ENCODE measurements at regions not wholly inside any gene's neighbourhood (a gene's known extent, or its start where the extent isn't known, plus 50 kb on each side); places are given as distances from the start of the nearest gene placed in this dataset.

DNA sequence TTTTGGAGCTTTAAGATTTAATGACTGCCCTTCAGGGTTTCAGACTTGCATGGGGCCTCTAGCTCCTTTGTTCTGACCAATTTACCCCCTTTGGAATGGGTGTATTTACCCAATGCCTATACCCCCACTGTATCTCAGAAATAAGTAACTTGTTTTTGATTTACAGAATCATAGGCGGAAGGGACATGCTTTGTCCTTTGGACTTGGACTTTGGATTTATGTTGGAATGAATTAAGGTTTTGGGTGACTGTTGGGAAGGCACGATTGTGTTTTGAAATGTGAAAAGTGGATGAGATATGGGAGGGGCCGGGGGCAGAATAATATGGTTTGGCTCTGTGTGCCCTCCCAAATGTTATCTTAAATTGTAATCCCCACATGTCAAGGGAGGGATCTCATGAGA is 1824.7 kb downstream of the PCDH7 start:
- Histone ChIP-seq H3K79me2 (ENCODE audit: insufficient read depth, low read length) (no peaks in the 10 kb centered on the region), H3K4me2 (ENCODE audit: low read length) (no peak overlapping the region), H3K4me3 (replicated peaks in 1 of 2; ENCODE audit: low read depth in 1 of 2, low read length in 2 of 2) (no peak overlapping the region), H3K9ac (ENCODE audit: low read length) (no peak overlapping the region), H2AFZ (ENCODE audit: low read depth, low read length, poor library complexity, severe bottlenecking) (no peak overlapping the region), H3K27ac (ENCODE audit: low read depth, low read length) (no peak overlapping the region), H3K9me3 (ENCODE audit: control insufficient read depth in 1 of 2, insufficient read depth in 1 of 2, low read depth in 1 of 2, low read length in 2 of 2) (no peaks in the 10 kb centered on the region), H3K9me2 (ENCODE audit: insufficient read depth) (no peaks in the 10 kb centered on the region), H3K4me1 (ENCODE audit: control insufficient read depth in 1 of 2, insufficient read depth in 2 of 2, low read length in 2 of 2) (no peaks in the 10 kb centered on the region), H4K20me1 (ENCODE audit: insufficient read depth) (no peaks in the 10 kb centered on the region), H3K36me3 (ENCODE audit: control insufficient read depth in 1 of 2, insufficient read depth in 2 of 2, low read length in 2 of 2) (no peaks in the 10 kb centered on the region), H3K27me3 (ENCODE audit: insufficient read depth, low read length) (no peaks in the 10 kb centered on the region)
- ATAC-seq (no peak), DNase-seq (ENCODE audit: low read depth, low spot score) (no peak)
- RAD21 ChIA-PET (ENCODE audit: low non-redundant PET in 1 of 2, low total read pairs in 2 of 2, uncharacterized antibody in 2 of 2, unreplicated experiment in 2 of 2), result no interaction called here
- intact Hi-C loops (cut with micrococcal nuclease), result no loop called here
- BruUV-seq (replicated peaks), result no TSS peak
- CTCF ChIA-PET, result no interaction called here
- POLR2A ChIA-PET, result no interaction called here
- TF ChIP-seq ATF3 (IDR thresholded peaks at IDR 0.05) (no peak), CBX3 (IDR thresholded peaks at IDR 0.05; ENCODE audit: low read depth) (no peak), TCF7L2 (IDR thresholded peaks at IDR 0.05; ENCODE audit: borderline replicate concordance, extremely low read depth, insufficient read depth, insufficient read length) (no peak), POLR2AphosphoS5 (IDR thresholded peaks at IDR 0.05; ENCODE audit: low read depth, low read length) (no peak), SRF (IDR thresholded peaks at IDR 0.05; ENCODE audit: low read depth) (no peak), YY1 (IDR thresholded peaks at IDR 0.05; ENCODE audit: extremely low read depth, insufficient replicate concordance, low read depth, low read length) (no peak), POLR2A (IDR thresholded peaks at IDR 0.05; ENCODE audit: borderline replicate concordance, extremely low read depth, insufficient read depth, insufficient read length) (no peak), RAD21 (IDR thresholded peaks at IDR 0.05; ENCODE audit: low read depth) (no peak), ELF1 (IDR thresholded peaks at IDR 0.05; ENCODE audit: borderline replicate concordance, low read depth) (no peak), ZFX (IDR thresholded peaks at IDR 0.05) (no peak), EZH2phosphoT487 (IDR thresholded peaks at IDR 0.05; ENCODE audit: borderline replicate concordance) (no peak), ZNF274 (IDR thresholded peaks at IDR 0.05; ENCODE audit: low read depth, low read length) (no peak)
- TF ChIP-seq, protein P1, sequence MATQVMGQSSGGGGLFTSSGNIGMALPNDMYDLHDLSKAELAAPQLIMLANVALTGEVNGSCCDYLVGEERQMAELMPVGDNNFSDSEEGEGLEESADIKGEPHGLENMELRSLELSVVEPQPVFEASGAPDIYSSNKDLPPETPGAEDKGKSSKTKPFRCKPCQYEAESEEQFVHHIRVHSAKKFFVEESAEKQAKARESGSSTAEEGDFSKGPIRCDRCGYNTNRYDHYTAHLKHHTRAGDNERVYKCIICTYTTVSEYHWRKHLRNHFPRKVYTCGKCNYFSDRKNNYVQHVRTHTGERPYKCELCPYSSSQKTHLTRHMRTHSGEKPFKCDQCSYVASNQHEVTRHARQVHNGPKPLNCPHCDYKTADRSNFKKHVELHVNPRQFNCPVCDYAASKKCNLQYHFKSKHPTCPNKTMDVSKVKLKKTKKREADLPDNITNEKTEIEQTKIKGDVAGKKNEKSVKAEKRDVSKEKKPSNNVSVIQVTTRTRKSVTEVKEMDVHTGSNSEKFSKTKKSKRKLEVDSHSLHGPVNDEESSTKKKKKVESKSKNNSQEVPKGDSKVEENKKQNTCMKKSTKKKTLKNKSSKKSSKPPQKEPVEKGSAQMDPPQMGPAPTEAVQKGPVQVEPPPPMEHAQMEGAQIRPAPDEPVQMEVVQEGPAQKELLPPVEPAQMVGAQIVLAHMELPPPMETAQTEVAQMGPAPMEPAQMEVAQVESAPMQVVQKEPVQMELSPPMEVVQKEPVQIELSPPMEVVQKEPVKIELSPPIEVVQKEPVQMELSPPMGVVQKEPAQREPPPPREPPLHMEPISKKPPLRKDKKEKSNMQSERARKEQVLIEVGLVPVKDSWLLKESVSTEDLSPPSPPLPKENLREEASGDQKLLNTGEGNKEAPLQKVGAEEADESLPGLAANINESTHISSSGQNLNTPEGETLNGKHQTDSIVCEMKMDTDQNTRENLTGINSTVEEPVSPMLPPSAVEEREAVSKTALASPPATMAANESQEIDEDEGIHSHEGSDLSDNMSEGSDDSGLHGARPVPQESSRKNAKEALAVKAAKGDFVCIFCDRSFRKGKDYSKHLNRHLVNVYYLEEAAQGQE (IDR thresholded peaks at IDR 0.05; ENCODE audit: low read depth), result no peak
- TF ChIP-seq, protein P2, sequence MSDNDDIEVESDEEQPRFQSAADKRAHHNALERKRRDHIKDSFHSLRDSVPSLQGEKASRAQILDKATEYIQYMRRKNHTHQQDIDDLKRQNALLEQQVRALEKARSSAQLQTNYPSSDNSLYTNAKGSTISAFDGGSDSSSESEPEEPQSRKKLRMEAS (IDR thresholded peaks at IDR 0.05), result no peak
- TF ChIP-seq, protein P3, sequence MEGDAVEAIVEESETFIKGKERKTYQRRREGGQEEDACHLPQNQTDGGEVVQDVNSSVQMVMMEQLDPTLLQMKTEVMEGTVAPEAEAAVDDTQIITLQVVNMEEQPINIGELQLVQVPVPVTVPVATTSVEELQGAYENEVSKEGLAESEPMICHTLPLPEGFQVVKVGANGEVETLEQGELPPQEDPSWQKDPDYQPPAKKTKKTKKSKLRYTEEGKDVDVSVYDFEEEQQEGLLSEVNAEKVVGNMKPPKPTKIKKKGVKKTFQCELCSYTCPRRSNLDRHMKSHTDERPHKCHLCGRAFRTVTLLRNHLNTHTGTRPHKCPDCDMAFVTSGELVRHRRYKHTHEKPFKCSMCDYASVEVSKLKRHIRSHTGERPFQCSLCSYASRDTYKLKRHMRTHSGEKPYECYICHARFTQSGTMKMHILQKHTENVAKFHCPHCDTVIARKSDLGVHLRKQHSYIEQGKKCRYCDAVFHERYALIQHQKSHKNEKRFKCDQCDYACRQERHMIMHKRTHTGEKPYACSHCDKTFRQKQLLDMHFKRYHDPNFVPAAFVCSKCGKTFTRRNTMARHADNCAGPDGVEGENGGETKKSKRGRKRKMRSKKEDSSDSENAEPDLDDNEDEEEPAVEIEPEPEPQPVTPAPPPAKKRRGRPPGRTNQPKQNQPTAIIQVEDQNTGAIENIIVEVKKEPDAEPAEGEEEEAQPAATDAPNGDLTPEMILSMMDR (IDR thresholded peaks at IDR 0.05 in 2 of 3, conservative IDR thresholded peaks at IDR 0.05 in 1 of 3; ENCODE audit: borderline replicate concordance in 1 of 3, insufficient read depth in 1 of 3, low read depth in 2 of 3, low read length in 2 of 3), result no peak

Data from HCT116 (cell line).